ENCODE measurements at regions not wholly inside any gene's neighbourhood (a gene's known extent, or its start where the extent isn't known, plus 50 kb on each side); places are given as distances from the start of the nearest gene placed in this dataset.

DNA sequence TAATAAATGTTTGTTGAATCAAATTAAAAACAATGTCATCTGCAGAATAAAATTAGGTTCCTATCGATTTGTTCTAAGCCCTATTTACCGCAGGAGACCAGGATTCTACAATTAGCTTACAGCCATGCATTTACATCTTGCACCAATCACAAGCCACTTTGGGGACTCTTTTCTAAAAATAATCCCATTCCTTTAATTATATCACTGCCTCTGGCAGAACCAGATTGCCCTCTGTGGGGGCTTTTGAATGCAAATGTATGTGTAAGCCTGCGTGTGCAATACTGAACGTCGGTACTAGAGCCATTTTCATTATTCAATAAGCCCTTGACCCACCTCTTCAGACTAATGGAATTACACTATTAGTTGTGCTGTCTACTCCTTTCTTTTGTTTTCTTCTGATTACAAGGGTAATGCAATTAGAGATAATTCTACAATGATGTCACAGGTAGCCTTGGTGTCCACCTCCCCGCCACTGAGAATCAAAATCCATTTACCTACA is 391.3 kb upstream of the XYLT1 start:
- ChIA-PET CTCF (ENCODE audit: low intra/inter-chr PET ratio, low total read pairs) (no interaction called here), POLR2A (no interaction called here)
- Histone ChIP-seq H3K27me3 (ENCODE audit: control insufficient read depth in 1 of 2, insufficient read depth in 2 of 2, low read length in 2 of 2) (no peaks in the 10 kb centered on the region), H3K79me2 (ENCODE audit: insufficient read depth, low read length) (no peaks in the 10 kb centered on the region), H3K4me1 (ENCODE audit: insufficient read depth, low read length) (no peaks in the 10 kb centered on the region), H3K27ac (ENCODE audit: extremely low read length, insufficient read depth, low read length) (no peak overlapping the region), H3K4me2 (ENCODE audit: low read depth, low read length) (no peak overlapping the region), H3K9me3 (ENCODE audit: low read length) (no peaks in the 10 kb centered on the region), H3K9ac (ENCODE audit: insufficient read depth, low read depth, low read length) (no peak overlapping the region), H3K4me3 (replicated peaks in 1 of 3; ENCODE audit: insufficient read depth in 1 of 3, low read depth in 2 of 3, low read length in 3 of 3) (no peak overlapping the region), H3K36me3 (replicated peaks in 1 of 2; ENCODE audit: control insufficient read depth in 1 of 2, insufficient read depth in 2 of 2, low read length in 2 of 2) (no peaks in the 10 kb centered on the region), H4K20me1 (ENCODE audit: insufficient read depth, low read length) (no peaks in the 10 kb centered on the region), H2AFZ (ENCODE audit: low read length) (no peak overlapping the region)
- intact Hi-C loops (cut with micrococcal nuclease; ENCODE audit: unreplicated experiment) (no loop called here), in situ Hi-C loops (cut with HindIII; ENCODE audit: extremely low pct_ligation_motif_present, low pct_unique_long_range_greater_than_20kb) (no loop called here)
- DNase-seq (ENCODE audit: low spot score) (no peak), FAIRE-seq (no peak), ATAC-seq (no peak)
- no TSS peak for BruUV-seq (replicated peaks)
- 66% methylated on average over 6 of the region's 6 CpGs for WGBS (ENCODE audit: low lambda C conversion rate)
- TF ChIP-seq, protein P1, sequence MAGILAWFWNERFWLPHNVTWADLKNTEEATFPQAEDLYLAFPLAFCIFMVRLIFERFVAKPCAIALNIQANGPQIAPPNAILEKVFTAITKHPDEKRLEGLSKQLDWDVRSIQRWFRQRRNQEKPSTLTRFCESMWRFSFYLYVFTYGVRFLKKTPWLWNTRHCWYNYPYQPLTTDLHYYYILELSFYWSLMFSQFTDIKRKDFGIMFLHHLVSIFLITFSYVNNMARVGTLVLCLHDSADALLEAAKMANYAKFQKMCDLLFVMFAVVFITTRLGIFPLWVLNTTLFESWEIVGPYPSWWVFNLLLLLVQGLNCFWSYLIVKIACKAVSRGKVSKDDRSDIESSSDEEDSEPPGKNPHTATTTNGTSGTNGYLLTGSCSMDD (CRISPR knock-in tag; IDR thresholded peaks at IDR 0.05): no peak
- TF ChIP-seq, protein P2, sequence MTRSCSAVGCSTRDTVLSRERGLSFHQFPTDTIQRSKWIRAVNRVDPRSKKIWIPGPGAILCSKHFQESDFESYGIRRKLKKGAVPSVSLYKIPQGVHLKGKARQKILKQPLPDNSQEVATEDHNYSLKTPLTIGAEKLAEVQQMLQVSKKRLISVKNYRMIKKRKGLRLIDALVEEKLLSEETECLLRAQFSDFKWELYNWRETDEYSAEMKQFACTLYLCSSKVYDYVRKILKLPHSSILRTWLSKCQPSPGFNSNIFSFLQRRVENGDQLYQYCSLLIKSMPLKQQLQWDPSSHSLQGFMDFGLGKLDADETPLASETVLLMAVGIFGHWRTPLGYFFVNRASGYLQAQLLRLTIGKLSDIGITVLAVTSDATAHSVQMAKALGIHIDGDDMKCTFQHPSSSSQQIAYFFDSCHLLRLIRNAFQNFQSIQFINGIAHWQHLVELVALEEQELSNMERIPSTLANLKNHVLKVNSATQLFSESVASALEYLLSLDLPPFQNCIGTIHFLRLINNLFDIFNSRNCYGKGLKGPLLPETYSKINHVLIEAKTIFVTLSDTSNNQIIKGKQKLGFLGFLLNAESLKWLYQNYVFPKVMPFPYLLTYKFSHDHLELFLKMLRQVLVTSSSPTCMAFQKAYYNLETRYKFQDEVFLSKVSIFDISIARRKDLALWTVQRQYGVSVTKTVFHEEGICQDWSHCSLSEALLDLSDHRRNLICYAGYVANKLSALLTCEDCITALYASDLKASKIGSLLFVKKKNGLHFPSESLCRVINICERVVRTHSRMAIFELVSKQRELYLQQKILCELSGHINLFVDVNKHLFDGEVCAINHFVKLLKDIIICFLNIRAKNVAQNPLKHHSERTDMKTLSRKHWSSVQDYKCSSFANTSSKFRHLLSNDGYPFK (CRISPR knock-in tag; IDR thresholded peaks at IDR 0.05; ENCODE audit: borderline replicate concordance): no peak
- TF ChIP-seq ZNF17 (CRISPR knock-in tag; IDR thresholded peaks at IDR 0.05): no peak
- no peak for TF ChIP-seq GATA4 (IDR thresholded peaks at IDR 0.05; ENCODE audit: borderline replicate concordance, low read depth)
- TF ChIP-seq ZSCAN9 (CRISPR knock-in tag; IDR thresholded peaks at IDR 0.05; ENCODE audit: borderline replicate concordance): no peak

Measured in HepG2 (cell line).